ENCODE measurements at regions not wholly inside any gene's neighbourhood (a gene's known extent, or its start where the extent isn't known, plus 50 kb on each side); places are given as distances from the start of the nearest gene placed in this dataset.

DNA sequence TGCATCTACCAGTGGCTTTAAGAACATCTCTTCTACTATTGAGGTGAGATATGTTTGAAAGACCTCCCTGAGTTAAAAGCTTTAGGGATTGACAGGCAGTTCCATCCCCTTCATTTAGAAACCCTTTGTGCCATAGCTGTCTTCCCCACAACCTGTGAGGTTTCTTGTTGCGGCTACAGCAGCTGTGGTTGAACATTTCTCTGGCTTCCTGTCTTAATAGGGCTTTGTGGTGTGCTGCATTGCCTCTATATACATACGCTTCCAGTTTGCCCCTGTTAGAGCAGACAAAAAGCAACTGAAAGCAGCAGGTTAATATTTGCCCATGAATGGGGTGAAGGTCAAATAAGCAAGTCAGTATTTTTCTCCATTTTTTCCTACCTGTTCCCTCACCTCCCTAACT is 210.2 kb downstream of the TMEM200A start:
- peak overlapping the region; percentile 62; the same call in 1 of the 2 replicates for H3K4me3 ChIP-seq (ENCODE audit: low read length)
- no peak for TF ChIP-seq ZNF274 (IDR thresholded peaks at IDR 0.05; ENCODE audit: low read depth, low read length)

DNA sequence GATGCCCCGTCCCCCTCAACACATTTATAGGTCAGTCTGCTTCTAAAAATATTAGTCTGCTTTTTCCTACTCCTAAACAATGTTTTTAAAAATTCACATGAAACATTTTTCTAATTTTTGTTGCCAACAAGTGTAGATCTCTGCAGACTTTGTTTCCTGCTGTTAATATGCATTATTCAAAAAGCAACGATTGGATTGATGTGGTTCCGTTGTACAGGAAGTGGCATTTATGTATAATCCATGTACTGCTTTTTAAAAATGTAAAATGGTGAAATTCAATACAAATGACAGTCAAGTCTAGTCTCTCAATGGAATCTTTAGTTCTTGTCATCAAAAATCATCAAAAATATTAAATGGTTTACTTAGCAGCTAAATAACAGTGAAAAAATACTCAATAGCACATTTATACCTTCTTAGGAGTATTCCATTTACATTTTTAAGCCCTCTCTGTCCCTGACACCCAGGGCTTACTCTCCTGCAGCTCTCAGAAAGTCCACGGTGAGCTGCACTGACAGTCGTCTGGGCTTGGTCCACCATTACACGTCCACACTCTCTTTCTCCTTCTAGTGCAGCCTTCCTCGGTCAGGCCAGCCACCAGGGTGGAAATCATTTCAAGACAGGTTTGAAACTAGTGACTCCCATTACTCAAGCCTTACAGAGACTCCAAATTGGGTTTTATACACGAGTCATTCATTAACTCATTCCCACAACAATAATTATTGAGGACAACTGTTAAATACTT is 211.5 kb downstream of the TMEM200A start:
- TF ChIP-seq ZNF274 (IDR thresholded peaks at IDR 0.05; ENCODE audit: low read depth, low read length) = no peak
- H3K4me3 ChIP-seq (ENCODE audit: low read length) = no peak overlapping the region

DNA sequence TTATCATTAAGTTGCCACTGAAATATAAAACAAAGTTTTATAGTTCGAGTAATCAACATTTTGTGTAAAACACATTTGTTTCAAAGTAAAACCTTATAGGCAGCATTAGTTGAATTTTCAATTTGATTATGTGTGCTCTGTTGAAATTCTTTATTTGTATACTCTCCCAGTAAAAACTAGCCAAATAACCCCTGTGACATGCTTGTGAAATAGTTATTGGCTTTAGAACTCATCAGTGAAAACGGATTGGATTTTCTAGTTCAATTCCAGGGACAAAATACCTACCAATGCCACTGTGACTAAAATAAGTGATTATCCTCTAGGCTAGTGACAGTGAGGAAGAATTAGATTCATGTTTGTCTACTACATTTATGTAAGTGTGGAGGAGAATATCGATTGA is 212.9 kb downstream of the TMEM200A start:
- H3K4me3 ChIP-seq (ENCODE audit: low read length) = no peak overlapping the region
- TF ChIP-seq ZNF274 (IDR thresholded peaks at IDR 0.05; ENCODE audit: low read depth, low read length) = no peak

DNA sequence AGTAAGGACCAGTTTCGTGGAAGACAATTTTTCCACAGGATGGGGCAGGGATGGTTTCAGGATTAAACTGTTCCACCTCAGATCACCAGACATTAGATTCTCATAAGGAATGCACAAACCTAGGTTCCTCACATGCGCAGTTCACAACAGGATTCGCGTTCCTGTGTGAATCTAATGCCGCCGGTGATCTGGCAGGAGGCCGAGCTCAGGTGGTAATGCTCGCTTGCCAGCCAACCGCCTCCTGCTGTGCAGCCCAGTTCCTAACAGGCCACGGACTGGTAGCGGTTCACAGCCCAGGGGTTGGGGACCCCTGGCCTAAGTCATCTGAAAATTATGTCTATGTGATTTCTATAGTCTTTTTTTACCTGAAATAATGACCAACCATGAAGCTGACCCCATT is 217.5 kb downstream of the TMEM200A start:
- TF ChIP-seq ZNF274 (IDR thresholded peaks at IDR 0.05; ENCODE audit: low read depth, low read length) = no peak
- no peak overlapping the region for H3K4me3 ChIP-seq (ENCODE audit: low read length)

DNA sequence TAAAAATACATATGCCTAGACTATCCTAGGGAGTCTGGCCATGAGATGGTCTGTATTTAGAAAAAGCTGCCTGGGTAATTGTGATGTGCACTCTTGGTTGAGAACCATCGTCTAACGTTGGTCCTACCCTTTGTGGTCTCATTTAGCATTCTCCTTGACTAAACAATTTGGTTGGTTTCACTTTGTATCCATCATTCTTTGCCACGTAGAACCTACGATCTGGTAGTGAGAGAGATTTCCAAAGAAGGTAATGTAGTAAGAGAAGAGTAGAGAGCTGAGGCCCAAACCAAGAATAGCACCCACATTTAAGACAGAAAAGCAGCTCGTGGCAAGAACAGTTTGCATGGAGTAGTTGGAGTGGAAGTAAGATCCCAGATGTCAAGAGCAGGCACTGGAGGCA is 219.8 kb downstream of the TMEM200A start:
- H3K4me3 ChIP-seq (ENCODE audit: low read length) = no peak overlapping the region
- no peak for TF ChIP-seq ZNF274 (IDR thresholded peaks at IDR 0.05; ENCODE audit: low read depth, low read length)

DNA sequence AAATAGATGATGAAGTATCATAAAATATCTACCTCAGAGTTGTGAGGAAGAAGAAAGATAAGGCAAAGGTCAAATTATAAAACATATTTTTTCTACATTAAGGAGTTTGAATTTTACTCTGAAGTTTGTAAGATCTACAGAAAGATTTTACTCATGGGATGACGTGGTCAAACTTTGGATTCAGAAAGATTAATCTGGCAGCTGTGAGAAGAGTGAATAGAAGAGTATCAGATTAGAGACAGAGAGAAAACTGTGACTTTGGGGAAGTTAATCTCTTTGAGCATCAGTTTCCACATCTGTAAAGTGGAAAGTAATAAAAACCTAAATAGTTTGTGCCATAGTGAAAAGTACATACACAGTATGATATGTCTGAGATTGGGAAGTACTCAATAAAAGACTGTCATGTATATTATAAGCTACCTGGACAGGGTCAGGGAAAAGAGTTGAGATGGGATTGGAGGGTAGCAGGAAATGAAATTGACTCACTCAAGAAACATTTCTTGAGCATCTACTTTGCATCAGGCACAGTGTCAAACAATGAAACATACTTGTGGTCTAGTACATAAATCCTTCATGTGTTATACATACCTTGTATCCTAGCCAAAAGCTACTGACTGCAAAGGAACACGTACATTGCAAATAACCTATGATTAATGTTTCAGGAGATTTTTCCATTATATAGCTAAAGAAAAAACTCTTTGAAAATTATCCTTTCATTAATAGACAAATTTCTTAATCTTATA is 222.1 kb downstream of the TMEM200A start:
- H3K4me3 ChIP-seq (ENCODE audit: low read length) = no peak overlapping the region
- TF ChIP-seq ZNF274 (IDR thresholded peaks at IDR 0.05; ENCODE audit: low read depth, low read length) = no peak

DNA sequence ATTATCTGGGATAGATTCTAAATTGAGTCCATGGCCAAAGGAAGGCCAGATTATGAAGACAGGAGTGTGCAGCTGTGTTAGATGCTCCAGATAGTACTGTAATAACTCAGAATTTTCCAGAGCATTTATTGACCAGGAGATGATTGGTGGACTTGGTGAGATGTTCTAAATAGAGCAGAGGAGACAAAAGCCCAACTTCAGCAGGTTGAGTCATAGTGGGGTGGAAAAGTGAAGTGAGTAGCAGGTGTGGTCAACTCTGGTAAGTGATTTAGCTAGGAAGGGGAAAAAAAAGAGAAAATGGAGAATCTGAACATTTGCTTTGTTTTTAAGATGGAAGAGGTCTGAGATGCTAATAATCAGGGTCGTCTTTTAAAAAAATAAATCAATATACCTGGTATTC is 227.4 kb downstream of the TMEM200A start:
- H3K4me3 ChIP-seq (ENCODE audit: low read length) = no peak overlapping the region
- TF ChIP-seq ZNF274 (IDR thresholded peaks at IDR 0.05; ENCODE audit: low read depth, low read length) = no peak

DNA sequence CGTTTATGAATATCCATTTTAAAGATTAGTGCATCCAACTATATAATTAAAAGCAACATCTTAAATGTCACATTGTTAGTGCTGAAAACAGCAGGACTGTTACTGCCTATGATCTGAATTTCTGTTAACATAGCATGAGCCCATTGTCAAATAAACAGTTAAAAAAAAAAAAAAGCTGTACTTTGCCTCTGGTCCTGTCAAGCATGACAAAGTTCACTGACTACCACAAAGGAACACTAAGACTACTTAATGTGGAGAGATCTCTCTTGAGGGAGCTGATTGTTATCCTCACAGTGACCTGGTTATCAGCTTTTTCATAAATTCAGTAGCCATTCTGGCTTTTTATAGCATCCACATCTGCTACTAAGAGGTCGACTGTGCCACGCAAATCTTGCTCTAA is 228.1 kb downstream of the TMEM200A start:
- no peak for TF ChIP-seq ZNF274 (IDR thresholded peaks at IDR 0.05; ENCODE audit: low read depth, low read length)
- H3K4me3 ChIP-seq (ENCODE audit: low read length) = no peak overlapping the region

DNA sequence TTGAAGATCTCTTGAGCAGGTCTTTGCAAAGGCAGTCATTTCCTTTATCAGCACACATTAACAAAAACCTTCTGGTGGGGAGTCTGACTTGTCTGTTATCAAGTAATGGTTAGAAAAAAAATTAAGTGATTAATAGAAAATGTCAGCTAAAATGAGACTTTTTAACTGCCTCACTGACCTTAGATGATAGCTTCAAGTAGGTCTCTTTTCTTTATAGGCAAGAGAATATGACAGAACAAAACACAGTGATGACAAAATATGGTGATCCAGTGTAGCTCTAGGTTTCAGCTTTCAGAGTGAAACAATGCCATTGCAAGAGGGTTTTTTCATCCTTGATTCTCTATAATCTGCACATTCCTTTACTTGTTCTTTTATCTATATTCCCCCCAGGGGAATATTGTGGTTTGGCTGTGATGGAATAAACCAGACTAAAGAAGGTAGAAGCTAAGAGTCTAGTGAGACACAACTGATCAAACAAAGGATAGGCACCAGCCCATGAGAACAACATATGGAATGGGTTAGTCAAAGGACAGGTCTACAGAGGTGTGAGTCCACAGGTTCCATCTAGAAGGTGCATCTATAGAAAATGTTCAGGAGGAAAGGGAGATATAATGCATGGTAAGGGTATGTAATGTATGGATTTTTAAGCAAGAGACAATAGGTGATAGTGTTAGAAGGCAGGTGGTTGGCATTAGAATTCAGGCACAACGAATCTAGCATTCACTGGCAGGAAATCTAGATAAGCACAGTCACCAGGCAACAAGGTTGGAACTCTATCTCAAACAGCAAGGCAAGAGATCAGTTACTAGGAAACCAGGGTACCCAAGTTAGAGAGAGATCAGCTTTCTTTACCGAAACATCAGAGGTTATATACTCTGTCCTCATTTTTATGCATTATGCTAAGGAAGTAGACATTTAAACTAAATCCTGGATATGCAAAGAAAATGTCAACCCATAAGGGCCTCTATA is 228.9 kb upstream of the SMLR1 start:
- no peak for TF ChIP-seq ZNF274 (IDR thresholded peaks at IDR 0.05; ENCODE audit: low read depth, low read length)
- no peak overlapping the region for H3K4me3 ChIP-seq (ENCODE audit: low read length)

DNA sequence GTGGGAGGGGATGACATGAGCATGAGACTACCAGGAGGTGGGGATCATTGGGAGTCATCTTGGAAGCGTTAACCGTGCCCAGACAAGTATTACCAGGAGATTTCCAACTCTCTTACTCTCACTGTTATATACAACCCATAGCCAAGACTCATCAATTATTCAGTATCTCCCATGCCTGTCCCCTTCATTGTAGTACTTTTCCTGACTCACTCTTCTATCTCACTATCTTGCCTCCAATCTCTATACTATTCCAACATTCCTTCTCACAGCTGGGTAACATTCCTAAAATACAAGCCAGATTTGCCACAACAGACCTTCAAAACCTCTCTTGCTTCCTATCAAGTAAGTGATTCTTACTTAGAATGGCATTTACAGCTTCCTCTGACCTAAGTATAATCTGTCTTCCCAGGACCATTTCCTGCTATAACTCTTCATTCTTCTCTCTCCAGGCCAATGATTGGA is 226.3 kb upstream of the SMLR1 start:
- no peak overlapping the region for H3K4me3 ChIP-seq (ENCODE audit: low read length)
- TF ChIP-seq ZNF274 (IDR thresholded peaks at IDR 0.05; ENCODE audit: low read depth, low read length) = no peak

DNA sequence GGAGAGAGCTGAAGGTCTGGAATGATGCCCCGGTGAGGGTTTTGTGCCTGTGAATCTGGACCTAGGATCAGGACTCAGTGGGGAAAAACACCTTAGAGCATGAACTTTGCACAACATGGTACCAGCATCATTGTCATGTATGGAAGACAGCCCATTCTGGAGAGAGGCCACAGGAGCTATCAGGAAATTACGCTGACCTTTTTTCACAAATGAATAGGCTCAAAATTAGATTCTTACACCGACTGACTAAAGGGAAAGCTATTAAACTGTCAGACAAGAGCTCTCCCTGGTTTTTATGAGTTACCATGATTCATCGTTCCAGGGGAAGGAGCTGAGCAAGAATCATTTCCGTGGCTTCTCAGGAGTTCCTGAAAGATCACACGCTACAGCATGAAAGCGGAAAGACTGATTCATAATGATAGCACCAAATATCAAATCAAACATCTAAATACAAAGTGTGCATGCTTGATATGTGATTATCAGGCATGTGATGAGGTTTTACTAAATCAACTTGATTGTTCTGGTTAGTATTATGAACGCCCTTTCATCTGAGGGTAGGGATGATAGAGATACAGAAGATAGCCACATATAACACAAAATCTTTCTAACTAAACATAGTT is 224.9 kb upstream of the SMLR1 start:
- no peak overlapping the region for H3K4me3 ChIP-seq (ENCODE audit: low read length)
- no peak for TF ChIP-seq ZNF274 (IDR thresholded peaks at IDR 0.05; ENCODE audit: low read depth, low read length)

DNA sequence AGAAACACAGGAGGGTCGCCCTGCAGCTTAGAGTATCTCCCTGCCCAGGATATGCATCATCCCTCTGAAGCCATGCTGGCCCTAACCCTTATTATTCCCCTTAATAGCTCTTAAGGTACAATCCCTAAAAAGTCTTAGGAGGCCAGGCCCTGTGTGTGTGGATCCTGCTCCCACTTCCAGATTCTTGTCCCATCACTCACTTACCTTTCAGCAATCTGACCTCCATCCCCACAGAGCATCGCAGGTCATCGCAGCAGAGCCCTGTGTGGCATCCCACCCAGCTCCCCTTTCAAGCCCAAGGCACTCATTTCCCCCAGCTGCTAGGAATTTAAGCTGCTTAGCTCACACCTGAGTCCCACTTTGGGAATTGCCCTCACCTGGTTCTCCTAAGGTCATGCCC is 223.8 kb upstream of the SMLR1 start:
- no peak for TF ChIP-seq ZNF274 (IDR thresholded peaks at IDR 0.05; ENCODE audit: low read depth, low read length)
- no peak overlapping the region for H3K4me3 ChIP-seq (ENCODE audit: low read length)

DNA sequence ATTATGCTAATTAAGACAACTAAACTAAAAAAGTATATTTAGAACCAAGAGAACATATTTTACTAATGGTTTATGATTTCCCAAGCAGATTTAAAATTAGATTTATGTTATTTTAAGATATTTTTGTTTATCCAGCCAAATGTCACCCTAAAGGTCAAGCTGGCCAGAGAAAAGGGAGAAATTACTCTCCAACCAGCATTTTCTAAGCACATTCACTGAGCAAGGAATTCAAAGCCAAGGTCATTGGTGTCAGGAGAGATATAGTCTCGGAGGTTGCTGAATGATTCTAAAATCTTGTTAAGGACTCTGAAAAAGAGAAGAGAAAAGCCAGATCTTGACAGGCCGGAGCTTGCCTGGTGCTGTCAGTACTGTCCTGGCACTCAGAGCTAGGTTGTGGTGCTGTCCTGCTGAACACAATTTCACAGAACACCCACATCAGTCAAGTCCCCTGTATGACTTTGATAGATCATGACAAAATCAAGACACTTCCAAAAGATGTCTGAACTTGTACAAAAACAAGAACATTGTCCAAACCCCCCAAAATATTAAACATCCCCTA is 222.3 kb upstream of the SMLR1 start:
- no peak for TF ChIP-seq ZNF274 (IDR thresholded peaks at IDR 0.05; ENCODE audit: low read depth, low read length)
- H3K4me3 ChIP-seq (ENCODE audit: low read length) = no peak overlapping the region

Data from GM08714 (cell line).